GM19351 (cell line): ENCODE measurements at regions not wholly inside any gene's neighbourhood (a gene's known extent, or its start where the extent isn't known, plus 50 kb on each side); places are given as distances from the start of the nearest gene placed in this dataset.
"Not testable (repeated sequence)": the region's sequence is repeated elsewhere in the genome, so short reads cannot be mapped to it uniquely, and the experiment has no call there.

ENCODE experiments used
- ATAC-seq: cut with Tn5 transposase; IDR thresholded peaks from one replicate; pipeline ENCODE4 v1.9.1; 2021; ENCODE audit warnings: mild to moderate bottlenecking, moderate library complexity; ENCODE audit not compliant: unreplicated experiment

DNA sequence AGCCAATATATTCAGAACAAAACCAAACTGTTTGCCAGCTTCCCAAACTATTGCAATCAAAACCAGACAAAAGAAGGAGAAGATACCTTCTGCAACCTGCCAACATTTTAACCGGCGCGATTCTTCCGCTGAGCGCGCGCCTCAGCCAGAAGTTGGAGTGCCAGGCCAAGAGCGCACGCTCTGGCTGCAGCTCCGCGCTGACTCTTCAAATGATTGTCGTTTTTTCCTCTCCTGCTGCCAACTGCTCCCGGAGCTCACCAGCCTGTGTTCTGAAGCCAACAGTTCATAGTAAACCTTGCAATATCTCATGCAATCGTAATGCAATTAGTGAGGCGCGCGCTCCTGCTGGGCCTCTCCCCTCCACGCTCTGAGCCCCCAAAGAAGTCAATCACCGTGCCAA lies 259.7 kb upstream of the MGMT start:
- no peak for ATAC-seq

DNA sequence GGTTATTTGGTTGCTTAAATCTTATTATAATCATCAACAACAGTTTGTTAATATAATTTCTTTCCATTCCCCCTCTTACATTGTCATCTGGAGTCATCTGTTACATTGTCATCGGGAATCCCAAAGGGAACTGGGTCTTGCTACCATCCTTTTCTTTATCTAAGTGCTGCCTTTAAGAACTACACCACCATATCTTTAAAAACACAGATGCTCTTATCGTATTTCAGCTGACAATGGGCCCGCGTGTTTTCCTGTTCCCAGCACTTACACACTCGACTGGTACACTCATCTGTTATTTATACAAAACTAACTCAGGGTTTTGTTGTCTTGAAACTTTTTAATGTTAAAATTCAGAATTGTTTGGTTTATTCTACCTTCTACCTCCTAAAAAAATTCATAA lies 256.2 kb upstream of the MGMT start:
- ATAC-seq, result no peak

DNA sequence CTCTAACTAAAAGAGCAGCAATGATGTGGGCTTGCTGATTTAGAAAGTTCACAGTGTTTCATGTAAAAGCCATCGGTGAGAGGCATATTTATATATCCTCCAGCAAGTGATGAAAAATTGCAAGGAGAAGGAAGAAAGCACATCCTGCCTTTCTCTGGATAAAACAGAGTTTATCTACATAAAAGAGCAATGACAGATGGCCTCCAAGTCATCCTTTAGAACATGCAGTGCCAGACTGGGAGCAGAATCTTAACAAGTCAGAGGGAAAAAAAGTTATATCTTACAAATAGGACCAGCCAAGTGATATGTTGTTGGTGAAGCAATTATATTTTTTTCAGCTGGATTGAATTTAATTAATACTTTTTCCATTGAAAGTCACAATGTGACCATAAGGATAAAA lies 253.8 kb upstream of the MGMT start:
- no peak for ATAC-seq

DNA sequence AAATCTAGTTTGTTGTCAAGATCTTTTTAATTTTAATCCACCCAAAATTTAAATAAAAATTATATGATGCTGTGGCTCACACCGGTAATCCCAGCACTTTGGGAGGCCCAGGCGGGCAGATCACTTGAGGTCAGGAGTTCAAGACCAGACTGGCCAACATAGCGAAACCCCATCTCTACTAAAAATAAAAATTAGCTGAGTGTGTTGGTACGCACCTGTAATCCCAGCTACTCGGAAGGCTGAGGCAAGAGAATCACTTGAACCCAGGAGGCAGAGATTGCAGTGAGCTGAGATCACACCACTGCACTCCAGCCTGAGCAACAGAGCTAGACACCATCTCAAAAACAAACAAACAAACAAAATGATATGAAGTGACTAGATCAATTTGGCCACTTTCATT lies 253.0 kb upstream of the MGMT start:
- not testable (repeated sequence) for ATAC-seq

DNA sequence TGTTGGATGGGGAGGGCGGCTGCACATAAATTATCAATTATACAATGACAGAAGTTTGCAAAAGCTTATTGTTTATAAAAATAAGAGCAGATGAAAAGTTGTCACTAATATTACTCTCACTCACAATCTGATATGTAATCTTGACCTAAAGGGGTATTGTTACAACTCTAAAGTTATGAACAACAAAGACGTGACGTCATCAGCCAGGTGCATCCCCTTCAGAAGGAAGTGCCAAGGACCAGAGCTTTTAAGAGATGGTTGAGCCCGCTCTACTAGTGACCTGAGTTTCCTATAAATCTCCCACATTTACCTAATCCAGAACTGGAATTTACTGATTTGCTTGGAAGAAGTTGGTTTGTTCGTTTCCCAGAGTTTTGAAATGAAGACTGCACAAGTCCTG lies 247.7 kb upstream of the MGMT start:
- no peak for ATAC-seq

DNA sequence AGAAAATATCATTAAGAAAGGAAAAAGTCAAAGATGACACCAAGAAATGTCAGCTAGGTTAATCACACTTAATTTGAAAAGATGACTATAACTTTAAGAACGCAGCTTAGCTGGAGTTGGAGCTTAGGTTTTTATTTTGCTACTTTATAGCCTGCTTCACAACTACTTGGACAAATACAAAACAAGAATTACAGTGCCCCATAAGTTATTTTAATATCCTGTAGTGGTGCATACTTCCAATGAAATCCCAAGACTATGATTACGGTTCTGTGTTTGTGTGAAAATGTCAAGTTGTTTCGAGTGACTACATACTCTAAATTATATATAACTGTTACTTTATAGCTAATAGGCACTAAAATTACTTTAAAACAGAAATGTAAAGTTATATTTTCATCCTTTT lies 244.6 kb upstream of the MGMT start:
- no peak for ATAC-seq

DNA sequence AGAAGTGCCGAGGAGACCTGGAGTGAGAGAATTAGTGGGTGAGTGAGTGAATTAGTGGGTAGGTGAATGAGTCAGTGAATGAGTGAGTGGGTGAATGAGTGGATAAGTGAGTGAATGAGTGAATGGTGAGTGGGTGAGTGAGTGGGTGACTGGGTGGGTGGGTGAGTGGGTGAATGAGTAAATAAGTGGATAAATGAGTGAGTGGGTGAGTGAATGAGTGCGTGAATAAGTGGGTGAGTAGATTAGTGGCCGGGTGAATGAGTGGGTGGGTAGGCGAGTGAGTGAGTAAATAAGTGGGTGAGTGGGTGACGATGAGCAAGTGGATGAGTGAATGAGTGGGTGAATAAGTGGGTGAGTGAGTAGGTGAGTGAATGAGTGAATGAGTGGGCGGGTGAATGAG lies 243.7 kb upstream of the MGMT start:
- no peak for ATAC-seq

DNA sequence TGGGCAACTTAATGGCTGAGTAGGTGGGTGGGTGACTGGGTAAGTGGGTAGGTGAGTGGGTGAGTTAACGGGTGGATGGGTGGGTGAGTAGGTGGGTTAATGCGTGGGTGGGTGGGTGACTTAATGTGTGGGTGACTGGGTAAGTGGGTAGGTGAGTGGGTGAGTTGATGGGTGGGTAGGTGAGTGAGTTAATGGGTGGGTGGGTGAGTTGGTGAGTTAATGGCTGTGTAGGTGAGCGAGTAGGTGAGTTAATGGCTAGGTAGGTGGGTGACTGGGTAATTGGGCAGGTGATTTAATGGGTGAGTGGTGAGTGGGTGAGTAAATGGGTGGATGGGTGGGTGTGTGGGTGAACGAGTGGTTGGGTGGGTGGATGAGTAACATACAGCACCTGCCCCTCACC lies 243.0 kb upstream of the MGMT start:
- ATAC-seq, result no peak

DNA sequence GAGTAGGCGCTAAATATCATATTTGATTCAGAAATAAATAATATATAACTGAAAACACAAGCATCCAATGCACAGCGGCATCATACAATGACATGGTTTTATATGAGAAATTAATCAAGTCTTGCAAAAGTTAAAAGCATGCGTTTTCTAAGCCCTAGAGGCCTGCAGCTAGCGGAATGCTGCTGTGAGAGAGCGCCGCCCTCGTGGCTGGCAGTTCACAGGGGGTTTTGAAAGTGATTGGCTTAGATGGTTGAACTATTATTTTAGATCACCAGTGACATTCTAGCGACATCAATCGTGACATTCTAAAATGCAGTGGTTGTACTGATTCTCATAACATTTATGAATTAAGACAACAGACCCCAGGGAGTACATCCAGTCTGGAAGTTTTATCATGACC lies 235.2 kb upstream of the MGMT start:
- ATAC-seq, result no peak

DNA sequence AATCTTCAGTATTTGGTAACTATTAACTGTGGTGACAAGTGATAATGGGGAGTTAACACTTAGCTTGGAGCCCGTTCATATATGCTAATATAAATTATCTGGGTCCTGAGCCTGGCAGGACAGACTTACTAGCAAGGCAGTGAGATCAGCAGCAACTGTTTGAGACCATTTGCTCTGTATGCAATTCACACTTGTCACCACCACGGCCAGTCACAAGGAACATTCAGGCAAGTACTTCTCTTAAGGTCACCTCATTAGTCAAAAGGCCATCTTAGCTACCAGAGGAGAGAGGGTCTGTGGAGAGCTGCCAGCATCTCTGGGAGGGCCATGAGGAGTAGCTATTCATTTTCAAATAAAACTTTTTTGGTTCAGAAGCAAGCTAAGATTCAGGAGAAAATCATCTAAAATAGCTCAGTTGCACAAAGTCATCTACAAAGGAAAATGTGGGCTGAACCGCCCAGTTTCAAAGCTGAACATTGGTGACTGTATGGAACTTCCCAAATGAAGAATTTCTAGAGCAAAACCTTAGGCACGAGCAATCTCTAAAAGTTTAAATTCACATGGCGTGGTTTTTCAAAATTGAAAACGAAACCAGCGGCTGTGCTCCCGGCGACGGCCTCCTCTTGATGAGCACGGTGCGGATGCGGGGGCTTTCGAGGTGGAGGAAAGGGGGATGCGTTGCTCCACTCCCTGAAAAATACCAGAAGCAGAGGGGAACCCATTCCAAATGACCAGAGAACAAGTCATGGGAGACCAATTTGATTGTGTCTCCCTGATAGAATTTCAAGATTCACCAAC lies 233.5 kb upstream of the MGMT start:
- no peak for ATAC-seq

DNA sequence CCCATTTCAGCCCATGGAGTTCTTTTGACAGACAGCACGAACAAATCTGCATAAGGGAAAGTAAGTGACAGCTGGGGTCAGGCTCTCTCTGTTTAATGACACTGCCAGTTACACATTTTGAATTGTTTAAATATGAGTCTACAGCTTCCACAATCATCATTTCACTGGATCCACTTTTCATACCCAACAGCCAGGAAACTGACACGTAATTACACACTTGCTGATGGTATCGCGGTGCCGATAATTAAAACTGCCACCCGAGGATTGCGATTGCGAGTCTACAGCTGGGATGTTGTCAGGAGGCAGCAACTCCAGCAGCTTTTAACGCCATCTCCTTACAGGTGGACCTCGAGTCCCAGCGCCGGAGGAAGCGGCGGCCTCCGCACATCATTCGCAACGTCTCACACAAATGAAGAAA lies 230.8 kb upstream of the MGMT start:
- ATAC-seq, result no peak

DNA sequence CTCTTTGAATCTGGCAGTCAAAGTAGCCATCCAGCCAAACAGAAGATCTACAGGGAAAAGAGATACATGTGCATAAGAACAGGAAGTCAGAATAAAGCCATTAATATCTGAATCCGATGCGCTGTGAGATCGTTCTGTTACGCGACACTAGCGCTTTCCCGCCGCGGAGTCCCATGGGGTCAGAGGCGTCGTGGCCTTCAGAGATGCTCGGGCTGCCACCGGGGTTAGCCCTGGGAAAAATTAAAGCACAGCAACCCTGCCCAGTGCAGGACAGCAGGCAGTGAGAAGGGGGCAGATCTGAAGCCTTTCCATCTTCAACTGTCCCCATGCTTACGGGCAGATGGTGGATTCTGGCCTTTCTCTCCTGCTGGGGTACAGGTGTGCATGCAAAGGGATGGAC lies 225.6 kb upstream of the MGMT start:
- ATAC-seq, result no peak

DNA sequence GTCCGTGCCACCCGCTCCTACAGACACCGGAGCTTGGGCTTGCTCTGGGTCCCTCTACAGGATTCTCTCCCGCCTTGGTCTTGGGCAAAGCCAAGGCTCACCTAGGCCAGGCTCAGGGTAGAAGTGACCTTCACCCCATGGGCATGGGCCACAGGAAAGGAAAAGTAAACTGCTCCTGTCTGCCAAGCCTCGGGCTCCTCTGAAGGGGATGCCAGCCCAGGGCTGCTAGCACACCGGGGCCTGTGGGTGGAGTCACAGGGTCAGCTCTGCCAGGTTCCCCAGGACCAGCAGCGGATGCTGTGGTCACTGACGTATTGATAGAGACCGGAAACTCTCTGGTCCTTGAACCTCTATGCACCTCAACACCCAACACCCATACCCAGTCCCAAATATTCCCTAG lies 222.7 kb upstream of the MGMT start:
- no peak for ATAC-seq

DNA sequence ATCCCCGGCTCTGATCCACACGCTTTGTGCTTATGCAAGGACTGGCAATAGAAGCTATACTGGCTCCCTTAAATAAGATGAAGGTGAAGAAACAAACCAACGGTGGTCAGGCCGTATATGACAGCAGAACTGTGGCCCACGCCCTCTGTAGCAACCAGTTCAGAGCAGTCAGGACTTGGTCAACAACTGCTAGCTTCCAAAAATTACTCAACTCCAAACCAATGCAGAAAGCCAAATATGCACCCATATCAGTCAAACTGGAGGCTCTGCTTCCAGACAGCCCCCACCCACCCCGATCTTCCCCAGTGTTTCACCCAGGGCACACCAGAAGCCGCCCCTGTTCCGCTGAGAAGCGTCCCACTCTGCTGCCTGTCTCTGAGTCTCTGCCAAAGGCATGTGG lies 222.3 kb upstream of the MGMT start:
- ATAC-seq, result no peak

DNA sequence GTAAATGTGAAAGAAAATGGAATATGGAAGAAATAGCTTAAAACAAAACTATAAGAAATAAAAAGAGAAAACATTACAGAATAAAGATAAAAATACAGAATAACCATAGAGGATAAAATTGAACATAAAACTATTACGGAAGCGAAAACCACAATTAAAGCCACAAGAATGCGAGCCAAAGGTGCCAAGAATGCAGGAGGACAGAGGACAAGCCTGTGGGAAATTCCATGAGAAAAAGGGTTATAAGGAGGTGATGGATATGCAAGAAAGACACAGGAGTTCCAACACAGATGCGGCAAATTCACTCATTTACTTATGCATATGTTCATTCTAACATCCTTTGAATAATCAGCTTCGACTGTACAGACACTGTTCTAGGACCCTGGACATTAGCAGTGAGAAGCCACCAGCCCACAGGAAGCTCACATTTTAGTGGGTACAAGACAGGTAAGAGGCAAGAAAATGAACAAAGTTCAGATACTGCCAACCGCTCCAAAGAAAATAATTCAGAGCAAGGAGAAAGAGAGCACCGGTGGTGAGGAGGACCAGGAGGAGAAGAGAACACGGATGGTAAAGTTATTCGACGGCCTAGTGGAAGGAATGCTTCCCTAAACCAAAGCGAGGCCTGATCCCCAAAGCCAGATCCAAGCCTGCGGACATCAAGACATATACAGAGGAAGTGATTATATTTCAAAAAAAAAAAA lies 213.7 kb upstream of the MGMT start:
- no peak for ATAC-seq

DNA sequence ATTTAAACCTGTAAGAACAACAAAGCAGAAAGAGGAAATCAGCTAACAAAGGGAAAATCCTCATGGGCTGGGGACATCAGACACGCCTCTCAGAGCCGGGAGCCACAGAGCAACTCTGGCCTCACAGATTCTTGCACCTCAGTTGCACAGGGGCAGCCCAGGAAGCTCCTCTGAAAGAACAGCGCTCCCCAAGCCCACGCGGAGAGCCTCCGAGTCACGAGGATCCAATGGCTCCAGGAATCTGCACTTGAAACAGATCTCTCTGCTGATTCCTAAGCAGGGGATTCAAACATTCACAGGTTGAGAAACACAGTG lies 213.2 kb upstream of the MGMT start:
- no peak for ATAC-seq

DNA sequence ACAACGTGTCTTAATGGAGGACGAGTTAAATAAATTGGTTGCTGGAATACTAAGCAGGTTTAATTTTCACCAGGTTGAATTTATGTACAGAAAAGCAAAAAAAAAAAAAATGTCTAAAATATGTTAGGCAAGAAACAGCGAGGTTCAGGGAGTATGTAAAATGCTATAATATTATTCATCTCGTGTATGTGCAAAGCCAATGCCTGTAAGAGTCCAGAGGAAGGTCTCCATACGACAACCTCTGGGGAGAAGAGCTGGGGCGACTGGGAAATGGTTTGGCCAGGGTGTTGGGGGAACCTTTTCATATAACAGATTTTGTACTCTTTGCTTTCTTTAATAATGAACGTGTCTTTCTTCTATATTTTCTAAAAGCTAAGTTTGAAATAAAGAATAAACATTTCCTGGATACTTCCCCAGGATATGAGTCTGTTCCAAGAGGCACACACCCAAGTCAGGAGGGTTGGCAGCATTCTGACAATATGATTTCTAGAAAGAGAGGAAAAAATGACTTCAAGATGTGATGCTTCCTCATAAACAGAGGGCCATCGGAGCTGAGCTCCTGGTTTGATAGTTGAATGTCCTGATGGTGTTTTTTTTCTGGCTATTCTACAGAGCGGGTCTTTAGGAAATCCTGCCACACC lies 208.6 kb upstream of the MGMT start:
- ATAC-seq, result no peak

DNA sequence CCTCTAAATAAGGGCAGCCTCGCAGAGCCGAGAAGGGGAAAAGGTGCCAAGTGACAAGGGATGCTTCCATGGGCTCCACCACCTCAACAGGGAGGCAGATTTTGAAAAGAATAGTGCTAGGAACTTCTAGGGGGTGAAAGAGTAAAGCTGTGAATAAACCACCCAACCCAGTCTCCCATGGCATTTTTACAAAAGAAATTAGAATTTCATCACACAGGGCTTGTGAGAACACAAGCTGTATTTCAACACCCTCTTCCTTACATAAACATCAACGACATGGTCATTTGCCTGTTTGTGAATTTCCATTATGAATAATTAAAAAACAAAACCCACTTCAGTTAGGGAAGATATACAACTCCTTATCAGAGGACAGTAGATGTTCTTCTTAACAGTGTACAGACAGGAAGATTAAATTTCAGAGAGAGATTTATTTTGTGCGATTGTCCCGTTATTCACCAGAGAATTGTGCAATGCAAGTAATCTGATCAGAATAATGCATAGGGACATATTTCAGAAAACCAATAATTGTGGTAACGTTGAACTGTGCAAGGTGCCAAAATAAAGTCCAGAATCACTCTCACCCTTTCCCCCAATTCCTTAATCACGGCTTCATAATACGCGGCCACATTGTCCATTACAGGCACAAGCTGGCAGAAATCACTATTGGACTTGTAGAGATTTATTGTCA lies 207.8 kb upstream of the MGMT start:
- ATAC-seq, result no peak

DNA sequence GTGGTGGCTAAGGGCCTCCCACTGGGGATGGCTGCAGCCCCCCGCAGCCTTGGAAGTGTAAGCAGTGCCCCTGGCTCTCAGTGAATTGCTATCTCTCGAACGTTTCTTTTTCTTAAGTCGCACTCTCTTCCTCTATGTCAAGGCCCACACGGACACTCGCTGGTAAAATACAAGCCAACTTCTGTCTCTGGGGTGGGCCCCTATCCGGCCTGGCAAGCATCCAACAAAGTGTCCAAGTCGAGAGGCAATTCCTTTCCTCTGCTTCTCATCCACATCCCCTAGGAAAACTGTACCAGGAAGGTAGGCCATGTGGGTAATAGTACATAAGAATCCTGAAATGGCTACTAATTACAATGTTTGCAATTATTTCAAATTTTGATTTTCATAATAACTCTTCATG lies 194.9 kb upstream of the MGMT start:
- no peak for ATAC-seq

DNA sequence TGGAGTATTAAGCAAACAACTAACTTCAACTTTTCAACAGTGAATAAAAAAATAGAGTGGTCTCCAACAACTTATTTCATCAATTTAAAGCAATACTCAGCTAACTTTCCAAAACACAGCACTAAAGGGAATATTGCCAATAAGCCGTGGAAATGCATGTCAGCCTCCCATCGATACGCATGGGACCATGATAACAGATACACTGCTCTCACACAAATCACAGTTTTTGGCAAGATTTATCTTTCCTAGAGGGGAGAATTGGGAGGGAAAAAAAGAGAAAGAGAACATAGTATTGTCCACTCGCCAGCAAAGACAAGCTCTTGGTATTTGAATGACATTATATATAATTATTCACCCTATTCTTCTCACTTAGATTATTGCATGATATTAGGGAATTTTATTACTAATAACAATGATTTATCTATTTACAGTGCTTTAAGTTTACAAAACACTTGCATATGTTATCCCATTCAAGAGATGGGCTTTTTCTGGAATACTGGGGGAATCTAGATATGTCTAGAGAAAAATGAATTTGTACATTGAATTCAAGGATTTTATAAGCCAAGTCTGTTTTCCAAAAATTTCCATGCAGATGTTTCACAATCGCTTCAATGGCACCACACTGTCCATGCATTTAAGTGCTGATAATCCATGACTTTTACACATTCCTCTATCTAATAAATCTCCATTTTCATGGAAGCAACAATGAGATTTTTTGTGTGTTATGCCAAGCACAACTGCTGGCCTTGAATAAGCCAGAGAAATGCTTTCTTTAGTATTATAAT lies 194.0 kb upstream of the MGMT start:
- no peak for ATAC-seq

DNA sequence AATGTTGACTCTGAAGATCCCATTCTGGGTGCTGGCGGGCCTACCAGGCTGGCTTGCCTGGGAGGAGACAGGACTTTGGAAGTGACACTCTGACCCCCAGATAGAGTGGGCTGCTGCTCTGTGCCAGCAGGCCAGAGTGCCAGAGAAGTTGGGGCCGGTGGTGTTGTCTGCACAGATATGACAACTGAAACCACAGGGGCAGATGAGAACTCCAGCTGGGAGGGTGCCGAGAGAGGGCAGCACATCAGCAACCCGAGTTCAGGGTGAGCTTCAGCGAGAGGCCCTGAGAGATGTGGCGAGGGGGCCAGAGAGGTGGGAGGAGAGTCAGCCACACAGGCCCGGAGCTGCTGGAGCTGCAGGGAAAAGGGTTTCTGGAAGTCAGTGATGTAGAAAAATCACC lies 193.2 kb upstream of the MGMT start:
- ATAC-seq, result no peak
